PC-3 (cell line): ENCODE measurements at regions not wholly inside any gene's neighbourhood (a gene's known extent, or its start where the extent isn't known, plus 50 kb on each side); places are given as distances from the start of the nearest gene placed in this dataset.

ENCODE experiments used
- ATAC-seq: fragments of 200-7000 bp; cut with Tn5 transposase; 2 replicates; pipeline ENCODE4 v1.9.1; 2020; ENCODE audit warnings: mild to moderate bottlenecking, moderate library complexity
- BruUV-seq: library from RNA; stranded (reverse); fragments of 400-500 nt; replicated peaks from 2 replicates; lab custom pipeline; 2021; lab: Mats Ljungman, UMichigan
- CTCF ChIA-PET: fragments of 300-600 bp; sonication (Branson Sonifier 250); formaldehyde crosslinking; loops from one replicate; lab custom pipeline; 2022; ENCODE audit warnings: antibody characterized with exemption; lab: Charles Lee
- POLR2A ChIA-PET: fragments of 300-600 bp; sonication (Branson Sonifier 250); formaldehyde crosslinking; loops from one replicate; lab custom pipeline; 2022; ENCODE audit warnings: antibody characterized with exemption; ENCODE audit not compliant: unreplicated experiment; lab: Charles Lee
- DNase-seq: peaks from one replicate; pipeline ENCODE4 v3.0.0-alpha.2; 2015
- H2AFZ ChIP-seq: fragments of 300-600 bp; sonication (generic); 2 replicates; pipeline ENCODE4 v1.6.0; 2016; ENCODE audit warnings: antibody characterized with exemption, low read length
- H3F3A ChIP-seq: fragments of 300-600 bp; sonication (generic); one replicate; pipeline ENCODE4 v1.6.0; 2017; ENCODE audit warnings: antibody characterized with exemption, low read length, control low read depth, mild to moderate bottlenecking; ENCODE audit not compliant: unreplicated experiment
- H3K27ac ChIP-seq: fragments of 300-600 bp; sonication (generic); 2 replicates; pipeline ENCODE4 v1.5.1; 2016; ENCODE audit warnings: mild to moderate bottlenecking, low read length
- H3K27me3 ChIP-seq: fragments of 300-600 bp; sonication (generic); 2 replicates; pipeline ENCODE4 v1.6.1; 2016; ENCODE audit warnings: low read length, mixed read lengths
- H3K36me3 ChIP-seq: fragments of 300-600 bp; sonication (generic); 2 replicates; pipeline ENCODE4 v1.6.1; 2016; ENCODE audit warnings: low read depth, mixed run types, low read length, mixed read lengths
- H3K4me1 ChIP-seq: fragments of 300-600 bp; sonication (generic); 2 replicates; pipeline ENCODE4 v1.5.1; 2016; ENCODE audit warnings: low read length; ENCODE audit not compliant: insufficient read depth
- H3K4me2 ChIP-seq: fragments of 300-600 bp; sonication (generic); 2 replicates; pipeline ENCODE4 v1.6.0; 2016; ENCODE audit warnings: low read length
- H3K4me3 ChIP-seq: fragments of 300-600 bp; sonication (generic); 2 replicates; pipeline ENCODE4 v1.5.1; 2016; ENCODE audit warnings: mild to moderate bottlenecking, low read length, mixed read lengths
- H3K79me2 ChIP-seq: fragments of 300-600 bp; sonication (generic); 2 replicates; pipeline ENCODE4 v1.6.1; 2017; ENCODE audit warnings: low read length, mixed read lengths
- H3K9ac ChIP-seq: fragments of 300-600 bp; sonication (generic); 2 replicates; pipeline ENCODE4 v1.6.0; 2016; ENCODE audit warnings: mild to moderate bottlenecking, low read length
- H3K9me2 ChIP-seq: fragments of 300-600 bp; sonication (generic); replicated peaks from 2 replicates; pipeline ENCODE4 v1.6.1; 2016; ENCODE audit warnings: mixed run types, low read length, mixed read lengths
- H3K9me3 ChIP-seq: fragments of 300-600 bp; sonication (generic); 2 replicates; pipeline ENCODE4 v1.6.1; 2016; ENCODE audit warnings: low read length, mixed read lengths
- H4K20me1 ChIP-seq: fragments of 300-600 bp; sonication (generic); 2 replicates; pipeline ENCODE4 v1.6.1; 2016; ENCODE audit warnings: low read length, mixed read lengths
- EZH2 ChIP-seq: fragments of 300-600 bp; sonication (generic); IDR thresholded peaks from one replicate; pipeline ENCODE4 v1.6.1; 2017; ENCODE audit warnings: antibody characterized with exemption, mild to moderate bottlenecking, low read length; ENCODE audit not compliant: unreplicated experiment
- EZH2phosphoT487 ChIP-seq: fragments of 300-600 bp; sonication (generic); IDR thresholded peaks from 2 replicates; pipeline ENCODE4 v1.6.1; 2018; ENCODE audit warnings: mild to moderate bottlenecking, antibody characterized with exemption, low read length, borderline replicate concordance
- intact Hi-C: fragments of 100-400 bp; cut with micrococcal nuclease; formaldehyde crosslinking; loops from 2 replicates; pipeline ENCODE4 v1.9.0; 2023
- TF ChIP-seq, protein P1 (sequence below): fragments of 300-600 bp; sonication (generic); conservative IDR thresholded peaks from 2 replicates; pipeline ENCODE4 v1.5.1; 2017; ENCODE audit warnings: antibody characterized with exemption, low read depth, mild to moderate bottlenecking, low read length

DNA sequence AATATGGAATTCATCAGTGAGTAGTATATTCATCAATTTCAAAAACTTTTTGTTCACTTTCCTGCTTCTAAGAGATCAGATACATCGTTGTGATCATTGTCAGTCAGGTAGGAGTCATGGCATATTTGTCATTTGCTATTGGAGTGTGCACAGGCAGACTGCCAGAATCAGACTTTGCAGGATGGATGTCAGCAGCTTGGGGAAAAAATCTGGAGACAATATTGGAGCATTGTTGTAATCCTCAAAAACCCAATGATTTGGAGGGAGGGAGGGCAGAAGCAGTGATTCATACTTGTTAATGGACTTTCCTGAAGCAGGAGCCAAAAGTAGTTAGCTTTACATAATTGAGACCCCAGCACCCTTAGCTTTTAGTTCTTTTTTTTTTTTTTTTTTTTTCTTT lies 59.6 kb upstream of the DRP2 start:
- CTCF ChIA-PET: no interaction called here
- Histone ChIP-seq H3K27ac (no peak overlapping the region), H3K4me3 (no peak overlapping the region), H3F3A (no peaks in the 10 kb centered on the region), H2AFZ (no peak overlapping the region), H3K9me2 (no peaks in the 10 kb centered on the region), H3K27me3 (no peaks in the 10 kb centered on the region), H3K9me3 (no peaks in the 10 kb centered on the region), H4K20me1 (no peaks in the 10 kb centered on the region), H3K79me2 (no peaks in the 10 kb centered on the region), H3K36me3 (peaks cover 8% of the 10 kb centered on the region; the same call in 1 of the 2 replicates), H3K4me1 (peaks cover 10% of the 10 kb centered on the region), H3K9ac (no peak overlapping the region), H3K4me2 (no peak overlapping the region)
- POLR2A ChIA-PET: no interaction called here
- TF ChIP-seq, protein P1, sequence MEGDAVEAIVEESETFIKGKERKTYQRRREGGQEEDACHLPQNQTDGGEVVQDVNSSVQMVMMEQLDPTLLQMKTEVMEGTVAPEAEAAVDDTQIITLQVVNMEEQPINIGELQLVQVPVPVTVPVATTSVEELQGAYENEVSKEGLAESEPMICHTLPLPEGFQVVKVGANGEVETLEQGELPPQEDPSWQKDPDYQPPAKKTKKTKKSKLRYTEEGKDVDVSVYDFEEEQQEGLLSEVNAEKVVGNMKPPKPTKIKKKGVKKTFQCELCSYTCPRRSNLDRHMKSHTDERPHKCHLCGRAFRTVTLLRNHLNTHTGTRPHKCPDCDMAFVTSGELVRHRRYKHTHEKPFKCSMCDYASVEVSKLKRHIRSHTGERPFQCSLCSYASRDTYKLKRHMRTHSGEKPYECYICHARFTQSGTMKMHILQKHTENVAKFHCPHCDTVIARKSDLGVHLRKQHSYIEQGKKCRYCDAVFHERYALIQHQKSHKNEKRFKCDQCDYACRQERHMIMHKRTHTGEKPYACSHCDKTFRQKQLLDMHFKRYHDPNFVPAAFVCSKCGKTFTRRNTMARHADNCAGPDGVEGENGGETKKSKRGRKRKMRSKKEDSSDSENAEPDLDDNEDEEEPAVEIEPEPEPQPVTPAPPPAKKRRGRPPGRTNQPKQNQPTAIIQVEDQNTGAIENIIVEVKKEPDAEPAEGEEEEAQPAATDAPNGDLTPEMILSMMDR: no peak
- TF ChIP-seq EZH2 (no peak), EZH2phosphoT487 (no peak)
- no TSS peak for BruUV-seq
- DNase-seq (peak; percentile 8), ATAC-seq (no peak)
- intact Hi-C loops: no loop called here

DNA sequence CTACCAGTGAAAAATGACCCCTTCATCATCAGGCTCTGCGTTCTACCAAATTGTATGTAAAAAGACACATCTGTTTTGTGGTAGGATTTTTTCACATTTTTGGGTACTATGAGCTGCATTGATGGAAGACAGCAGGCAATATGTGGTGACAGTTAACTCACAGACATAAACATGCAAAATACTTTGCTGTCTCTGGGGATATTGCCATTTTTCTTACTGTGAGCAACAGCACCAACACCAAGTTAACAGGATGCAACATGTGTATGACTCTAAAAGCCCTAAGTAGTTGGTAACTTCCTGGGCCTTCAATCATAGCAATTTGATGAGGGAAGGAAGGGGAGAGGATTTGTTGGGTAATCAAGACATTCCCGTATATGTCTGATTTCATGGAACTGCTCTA lies 56.4 kb upstream of the DRP2 start:
- no peaks in the 10 kb centered on the region for H3K27me3 ChIP-seq
- BruUV-seq: no TSS peak
- no peaks in the 10 kb centered on the region for H3F3A ChIP-seq
- no peaks in the 10 kb centered on the region for H3K79me2 ChIP-seq
- no peaks in the 10 kb centered on the region for H3K9me3 ChIP-seq
- no peak overlapping the region for H3K4me3 ChIP-seq
- CTCF ChIA-PET: no interaction called here
- H2AFZ ChIP-seq: no peak overlapping the region
- ATAC-seq: no peak
- TF ChIP-seq EZH2: no peak
- intact Hi-C loops: no loop called here
- no peak overlapping the region for H3K4me2 ChIP-seq
- no peak overlapping the region for H3K27ac ChIP-seq
- POLR2A ChIA-PET: no interaction called here
- peaks cover 13% of the 10 kb centered on the region for H3K4me1 ChIP-seq
- no peaks in the 10 kb centered on the region for H3K9me2 ChIP-seq
- no peaks in the 10 kb centered on the region for H4K20me1 ChIP-seq
- H3K36me3 ChIP-seq: peaks cover 5% of the 10 kb centered on the region; the same call in 1 of the 2 replicates
- no peak for DNase-seq
- H3K9ac ChIP-seq: no peak overlapping the region

DNA sequence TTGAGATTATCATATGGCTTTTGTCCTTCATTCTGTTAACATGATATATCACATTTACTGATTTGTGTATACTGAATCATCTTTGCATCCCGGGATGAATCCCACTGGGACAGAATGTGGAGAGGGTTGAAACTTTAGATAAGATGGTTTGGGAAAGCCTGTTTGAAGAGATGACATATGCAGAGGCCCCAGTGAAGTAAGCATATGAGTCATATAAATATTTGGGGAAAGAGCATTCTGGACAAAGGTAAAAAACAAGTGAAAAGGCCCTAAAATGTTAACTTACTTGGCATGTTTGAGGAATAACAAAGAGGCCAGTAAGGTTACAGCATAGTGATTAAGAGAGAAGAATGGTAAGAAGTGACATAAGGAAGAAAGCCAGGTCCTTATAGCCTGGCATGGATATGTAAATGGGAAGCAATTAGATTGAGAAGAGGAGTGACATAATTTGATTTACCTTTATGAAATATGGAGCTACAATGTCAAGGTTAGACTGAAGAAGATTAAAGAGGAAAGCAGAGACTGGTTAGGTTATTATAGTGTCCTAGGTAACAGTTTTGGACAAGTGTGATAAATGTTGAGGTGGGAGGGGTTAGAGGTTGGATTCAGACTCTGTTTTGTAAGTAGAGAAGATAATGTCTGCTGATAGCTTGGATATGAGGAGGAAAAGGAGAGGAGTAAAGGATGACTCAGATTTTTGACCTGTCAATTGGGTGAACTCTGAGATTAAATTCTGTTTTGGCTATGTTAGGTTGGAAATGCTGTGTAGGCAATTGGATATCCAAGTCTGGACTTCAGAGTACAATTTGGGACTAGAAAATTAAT lies 54.6 kb upstream of the DRP2 start:
- BruUV-seq: no TSS peak
- H3F3A ChIP-seq: no peaks in the 10 kb centered on the region
- intact Hi-C loops: no loop called here

More for the DNA sequence above, 54.6 kb upstream of the DRP2 start:
- no peak overlapping the region for H2AFZ ChIP-seq
- peaks cover 5% of the 10 kb centered on the region; the same call in 1 of the 2 replicates for H3K36me3 ChIP-seq
- no peaks in the 10 kb centered on the region for H4K20me1 ChIP-seq
- H3K4me2 ChIP-seq: no peak overlapping the region
- POLR2A ChIA-PET: no interaction called here
- DNase-seq (peak; percentile 21), ATAC-seq (no peak)
- H3K9ac ChIP-seq: no peak overlapping the region
- no peaks in the 10 kb centered on the region for H3K79me2 ChIP-seq
- H3K4me1 ChIP-seq: peaks cover 13% of the 10 kb centered on the region
- H3K4me3 ChIP-seq: no peak overlapping the region
- H3K27me3 ChIP-seq: no peaks in the 10 kb centered on the region
- H3K9me3 ChIP-seq: no peaks in the 10 kb centered on the region
- H3K9me2 ChIP-seq: no peaks in the 10 kb centered on the region
- CTCF ChIA-PET: no interaction called here
- TF ChIP-seq EZH2: no peak
- TF ChIP-seq EZH2phosphoT487: no peak
- TF ChIP-seq, protein P1: no peak
- no peak overlapping the region for H3K27ac ChIP-seq
